Central memory CD4-positive, alpha-beta T cell (primary cell): ENCODE measurements at regions not wholly inside any gene's neighbourhood (a gene's known extent, or its start where the extent isn't known, plus 50 kb on each side); places are given as distances from the start of the nearest gene placed in this dataset.
"Not testable (repeated sequence)": the region's sequence is repeated elsewhere in the genome, so short reads cannot be mapped to it uniquely, and the experiment has no call there.

Experiments used
- DNase-seq: peaks from one replicate; pipeline ENCODE4 v3.0.0; 2022

DNA sequence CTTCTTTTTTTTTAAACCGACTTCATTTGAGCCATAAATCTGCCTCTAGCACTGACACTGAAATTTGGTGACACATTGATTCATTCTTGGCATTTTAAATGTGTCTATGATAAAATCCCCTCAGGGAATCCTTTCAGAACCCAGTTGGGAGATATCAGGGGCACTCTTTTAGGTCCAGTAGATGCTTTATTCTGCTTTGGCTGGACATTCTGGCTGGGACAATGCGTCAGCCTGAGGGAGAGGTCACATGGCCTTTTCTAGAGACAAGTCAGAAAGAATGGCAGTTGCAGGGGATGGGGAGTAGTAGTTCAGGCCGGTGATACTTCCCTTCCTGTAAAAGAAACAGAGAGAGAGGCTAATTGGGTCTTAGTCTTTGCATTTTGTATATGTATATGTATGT lies 63.1 kb downstream of the TRIM43 start:
- DNase-seq: not testable (repeated sequence)

DNA sequence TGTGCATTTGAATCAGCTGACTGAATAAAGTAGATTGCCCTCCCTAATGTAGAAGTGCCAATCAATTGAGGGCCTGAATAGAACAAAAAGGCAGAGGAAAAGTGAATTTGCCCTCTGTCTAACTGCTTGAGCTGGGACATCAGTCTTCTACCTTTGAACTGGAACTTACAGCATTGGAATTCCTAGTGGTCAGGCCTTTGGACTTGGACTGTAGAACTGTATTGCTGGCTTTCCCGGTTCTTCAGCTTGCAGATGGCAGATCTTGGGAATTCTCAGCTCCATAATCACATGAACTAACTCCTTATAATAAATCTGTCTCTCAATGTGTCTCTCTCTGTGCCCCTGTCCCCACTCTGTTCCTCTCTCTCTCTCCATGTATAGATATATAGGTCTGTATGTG lies 64.8 kb downstream of the TRIM43 start:
- DNase-seq: not testable (repeated sequence)

DNA sequence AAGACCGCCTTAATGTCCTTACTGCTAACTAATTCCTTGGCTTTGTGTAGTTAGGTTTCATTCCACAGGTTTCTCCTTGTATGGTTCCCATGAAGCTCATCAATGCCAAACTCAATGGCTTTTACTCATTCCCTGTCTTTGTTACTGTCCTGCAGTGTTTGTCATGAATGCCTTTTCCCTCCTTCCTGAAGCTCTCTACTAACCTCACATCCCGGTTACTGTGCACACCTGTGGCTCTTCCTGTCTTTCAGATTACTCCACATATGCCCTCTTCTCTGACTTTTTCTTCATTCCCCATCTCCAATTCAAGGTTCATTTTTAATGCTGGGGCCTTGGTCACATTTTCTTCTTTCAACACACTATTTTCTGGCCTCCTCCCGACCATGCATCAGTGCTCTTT lies 66.1 kb downstream of the TRIM43 start:
- DNase-seq: not testable (repeated sequence)

- not testable (repeated sequence) for DNase-seq
Measured at GRCh38 chr2:95660766-95661562, 69.2 kb downstream of the TRIM43 start.

DNA sequence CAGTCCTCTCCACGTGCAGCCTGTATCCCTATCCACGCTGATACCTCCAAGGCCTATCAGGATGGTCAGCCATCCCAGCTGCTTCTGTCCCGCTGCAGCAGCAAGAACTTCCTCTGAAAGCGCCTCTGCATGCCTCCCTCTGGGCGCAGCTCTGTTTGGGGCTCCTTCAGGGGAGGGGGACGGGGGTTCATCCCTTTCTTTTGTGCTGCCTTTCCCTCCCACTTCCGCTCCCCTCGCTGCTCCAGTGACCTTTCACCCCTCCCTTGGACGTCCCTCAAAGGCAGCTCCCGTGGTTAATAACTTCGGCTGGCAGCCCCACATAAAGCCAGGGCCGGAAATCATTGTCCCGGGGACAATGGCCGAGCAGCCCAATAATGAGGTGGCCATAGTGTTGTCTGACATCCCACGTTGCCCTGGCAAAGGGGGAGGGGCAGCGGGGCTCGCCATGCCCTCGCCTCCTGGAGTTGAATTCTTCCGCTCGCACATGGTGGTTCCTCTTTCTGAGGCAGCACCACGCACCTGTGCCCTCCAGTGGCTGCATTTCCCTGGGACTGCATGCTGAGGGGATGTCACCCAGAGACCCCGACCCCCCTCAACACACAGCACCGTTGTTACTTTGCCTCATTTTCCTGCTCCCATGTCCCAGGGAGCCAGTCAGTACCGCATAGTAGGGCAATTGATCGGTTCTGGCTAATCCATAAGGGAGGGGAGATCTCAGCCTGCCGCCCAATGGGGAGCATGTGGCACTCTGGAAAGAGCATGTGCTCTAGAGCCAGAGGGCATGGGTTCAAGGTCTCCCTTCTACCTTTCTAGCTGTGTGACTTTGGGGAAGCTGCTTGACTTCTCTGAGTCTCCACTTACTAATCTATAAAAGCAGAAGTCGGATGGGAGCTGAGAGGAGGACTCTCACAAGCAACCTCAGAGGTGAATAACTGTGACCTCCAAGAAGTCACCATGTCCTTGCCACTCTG lies 72.0 kb downstream of the TRIM43 start:
- DNase-seq: not testable (repeated sequence)

GRCh38 chr2:95666636-95667035 lies 74.8 kb downstream of the TRIM43 start:
- not testable (repeated sequence) for DNase-seq

DNA sequence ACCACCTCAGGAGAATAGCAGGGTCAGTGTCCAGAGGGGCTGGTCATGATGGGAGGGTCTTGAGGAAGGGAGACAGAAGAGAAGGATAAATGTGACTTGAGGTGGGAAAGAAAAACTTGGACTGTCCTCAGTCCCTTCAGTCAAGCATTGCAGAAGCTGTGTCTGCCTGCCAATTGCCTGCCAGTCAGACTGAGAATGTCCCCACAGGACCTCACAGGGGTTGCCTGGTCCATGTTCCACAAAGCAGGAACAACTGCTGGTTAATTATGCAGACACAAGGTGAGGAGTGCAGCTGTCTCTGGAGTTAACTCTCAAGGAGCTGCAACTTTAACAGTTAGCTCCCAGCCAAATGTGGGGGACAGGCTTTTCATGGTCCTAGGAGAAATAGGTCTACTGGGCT lies 75.7 kb downstream of the TRIM43 start:
- no peak for DNase-seq

- DNase-seq: not testable (repeated sequence)
Measured at GRCh38 chr2:95668934-95669333, 77.1 kb downstream of the TRIM43 start.

- DNase-seq: no peak
Measured at GRCh38 chr2:95669441-95669991, 77.7 kb downstream of the TRIM43 start.

GRCh38 chr2:95670167-95670566 lies 78.4 kb downstream of the TRIM43 start:
- no peak for DNase-seq

DNA sequence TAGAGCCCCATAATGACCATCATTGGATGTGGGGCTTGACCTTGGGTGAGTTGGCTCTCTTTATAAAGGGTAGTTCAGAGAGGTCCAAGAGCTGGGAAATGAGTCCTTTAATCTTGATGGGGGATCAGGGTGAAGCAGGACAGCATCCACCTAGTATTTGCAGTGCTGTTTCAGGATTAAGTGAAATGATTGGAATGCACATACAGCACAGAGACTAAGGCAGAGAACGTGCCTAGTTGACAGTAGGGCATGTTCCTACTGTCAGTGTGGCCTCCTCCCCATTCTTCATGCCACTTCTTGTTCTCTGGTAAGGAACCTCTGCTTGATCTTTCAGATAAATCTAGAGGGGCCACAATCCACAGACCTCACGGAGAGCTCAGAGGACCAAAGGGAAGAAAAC lies 78.9 kb downstream of the TRIM43 start:
- DNase-seq: no peak

- not testable (repeated sequence) for DNase-seq
Measured at GRCh38 chr2:95671171-95671570, 79.4 kb downstream of the TRIM43 start.

- DNase-seq: not testable (repeated sequence)
Measured at GRCh38 chr2:95671992-95672391, 80.2 kb downstream of the TRIM43 start.

DNA sequence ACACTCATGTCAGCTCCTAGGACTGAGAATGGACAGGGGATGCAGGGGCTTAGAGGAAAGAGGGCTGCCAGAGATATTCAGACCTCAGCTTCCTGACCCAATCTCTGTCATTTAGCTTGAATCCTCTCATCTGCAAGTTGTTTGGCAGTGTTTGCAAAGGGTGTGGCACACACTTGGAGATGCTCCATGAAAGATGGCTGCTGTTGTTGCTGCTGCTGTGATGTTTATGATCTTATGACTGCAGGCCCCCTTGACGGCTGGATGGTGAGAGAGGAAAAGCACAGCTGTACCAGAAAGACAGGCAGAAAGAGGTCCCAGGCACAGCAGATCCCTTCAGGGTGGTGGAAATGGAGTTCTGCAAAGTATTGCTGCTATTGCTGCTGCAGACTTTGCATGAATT lies 80.7 kb downstream of the TRIM43 start:
- not testable (repeated sequence) for DNase-seq

DNA sequence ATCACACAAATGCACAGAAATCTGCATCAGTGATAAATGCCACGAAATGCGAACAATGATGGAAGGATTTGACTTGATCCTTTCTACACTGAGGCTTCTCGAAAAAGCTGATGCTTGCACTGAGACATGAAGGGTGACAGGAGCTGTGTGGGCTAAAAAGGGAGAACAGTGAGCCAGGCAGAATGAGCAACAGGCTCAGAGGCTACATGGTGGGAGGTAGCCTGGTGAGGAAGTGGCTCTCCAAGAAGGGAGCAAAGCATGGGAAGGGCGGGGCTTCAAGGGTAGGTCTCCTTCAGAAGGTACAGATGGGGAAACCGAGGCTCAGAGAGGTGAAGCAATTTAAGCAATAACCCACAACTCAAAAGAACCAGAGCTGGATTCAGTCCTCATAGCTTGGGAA lies 82.4 kb downstream of the TRIM43 start:
- no peak for DNase-seq

DNA sequence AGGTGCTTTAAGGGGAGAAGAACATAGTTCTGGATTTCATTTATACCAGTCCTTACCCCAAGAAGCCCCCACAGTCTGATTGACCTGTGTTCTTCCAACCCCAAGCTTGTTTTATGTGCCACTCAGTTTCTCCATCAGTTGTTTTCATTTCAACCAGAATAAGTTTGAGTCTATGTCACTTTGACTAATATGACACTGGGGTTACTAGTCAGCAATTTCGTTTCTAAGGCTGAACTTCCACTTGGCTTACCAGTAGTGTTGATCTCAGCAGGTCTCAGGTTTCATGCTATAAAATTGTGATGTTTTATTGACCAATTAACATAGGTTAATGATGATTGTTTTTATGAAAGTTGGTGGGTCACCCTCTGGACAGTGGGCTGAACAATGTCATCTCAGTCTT lies 84.8 kb downstream of the TRIM43 start:
- not testable (repeated sequence) for DNase-seq

GRCh38 chr2:95677346-95677745 lies 85.5 kb downstream of the TRIM43 start:
- DNase-seq: no peak

GRCh38 chr2:95677833-95678232 lies 86.0 kb downstream of the TRIM43 start:
- not testable (repeated sequence) for DNase-seq

DNA sequence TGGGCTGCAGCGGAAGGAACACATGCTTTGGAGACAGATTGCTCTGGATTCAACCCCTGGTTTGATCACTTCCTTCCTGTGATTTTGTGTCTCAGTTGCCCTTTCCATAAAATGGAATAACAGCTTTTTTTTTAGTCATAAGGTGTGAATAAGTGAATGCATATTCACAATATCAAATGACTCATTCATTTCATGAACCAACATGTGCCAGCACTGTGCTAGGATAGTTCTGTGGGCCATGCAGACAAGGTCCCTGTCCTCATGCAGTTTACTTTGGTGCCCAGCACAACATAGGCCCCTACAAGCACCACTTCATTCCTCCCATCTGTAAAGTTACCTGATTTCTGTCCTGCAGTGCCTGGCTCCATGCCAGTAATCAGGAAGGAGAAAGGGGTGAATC lies 89.4 kb downstream of the TRIM43 start:
- DNase-seq: not testable (repeated sequence)

DNA sequence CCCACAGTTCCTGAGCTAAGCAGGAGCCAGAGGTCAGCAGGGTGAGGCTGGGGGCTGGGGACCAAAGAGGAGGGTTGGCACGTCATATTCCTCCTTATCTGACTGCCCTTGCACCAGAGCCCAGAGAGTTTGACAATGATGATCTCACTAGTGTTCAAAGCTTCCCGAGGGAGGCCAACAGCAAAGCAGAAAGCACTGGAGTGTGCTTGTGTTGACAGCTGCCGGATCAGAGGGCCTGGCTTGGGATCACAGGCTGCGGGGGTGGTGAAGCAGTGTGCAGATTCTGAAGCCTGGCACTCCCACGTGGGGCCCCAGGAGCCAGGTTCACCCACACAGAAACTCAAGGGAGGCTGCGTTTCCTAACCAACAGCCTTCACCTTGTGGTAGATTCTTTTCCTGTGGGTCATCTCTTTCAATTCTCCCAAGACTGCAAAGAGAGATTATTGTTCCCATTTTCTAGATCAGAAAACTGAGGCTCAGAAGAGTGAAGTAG lies 89.8 kb downstream of the TRIM43 start:
- DNase-seq: not testable (repeated sequence)

GRCh38 chr2:95682889-95683517 lies 91.2 kb downstream of the TRIM43 start:
- not testable (repeated sequence) for DNase-seq

DNA sequence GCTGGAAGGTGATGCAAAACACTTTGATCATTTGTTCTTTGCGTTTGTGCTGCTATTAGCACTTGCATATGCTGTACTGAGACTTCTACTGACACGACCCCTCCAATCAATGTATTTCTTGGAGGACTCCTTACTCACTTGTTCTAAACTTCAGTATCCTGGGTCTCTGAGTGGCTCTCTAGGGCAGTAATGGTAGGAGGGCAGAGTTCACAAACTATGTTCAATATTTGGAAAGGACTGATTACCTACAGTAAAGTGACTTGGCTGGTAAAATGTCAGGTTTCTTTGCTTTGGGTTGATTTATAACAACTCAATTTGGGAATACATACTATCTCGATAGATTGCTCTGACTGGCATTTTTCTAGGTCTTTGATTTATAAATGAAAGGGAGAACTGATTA lies 93.7 kb downstream of the TRIM43 start:
- no peak for DNase-seq
